ENCODE measurements at regions not wholly inside any gene's neighbourhood (a gene's known extent, or its start where the extent isn't known, plus 50 kb on each side); places are given as distances from the start of the nearest gene placed in this dataset.

DNA sequence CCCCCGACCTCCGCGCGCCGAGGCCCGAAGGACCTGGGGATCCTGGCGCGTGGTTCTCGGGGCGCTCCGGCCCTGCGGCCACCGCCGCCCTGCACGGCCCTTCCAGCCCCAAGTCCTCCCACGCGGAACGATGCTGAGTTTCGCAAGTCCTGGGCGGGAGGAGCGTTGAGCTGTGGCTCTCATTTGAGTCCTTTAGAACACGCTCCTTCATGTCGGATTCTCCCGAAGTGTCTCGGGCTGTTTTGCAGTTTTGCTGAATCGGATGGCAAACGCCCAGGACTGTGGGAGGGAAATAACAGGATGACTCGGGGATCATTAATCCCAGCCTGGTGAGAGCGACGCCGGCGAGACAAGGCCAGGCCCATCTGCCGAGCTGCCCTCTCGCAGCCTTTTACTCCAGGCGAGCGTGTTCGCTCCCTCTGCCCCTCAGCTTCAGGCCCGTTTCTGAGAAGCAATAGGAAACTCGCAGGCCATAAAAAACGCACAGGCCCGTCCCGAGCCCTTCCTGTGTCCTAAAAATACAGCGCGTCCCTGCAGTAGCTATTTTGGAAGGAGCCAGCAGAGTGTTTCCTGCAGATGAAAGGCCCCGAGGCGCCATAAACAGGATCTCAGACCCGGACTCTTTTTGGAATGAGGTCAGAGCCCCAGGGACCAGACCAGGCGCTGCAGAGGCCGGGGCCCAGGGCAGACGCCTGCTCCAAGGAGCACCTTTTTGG lies 153.5 kb downstream of the DLL1 start:
- intact Hi-C loops (cut with micrococcal nuclease; ENCODE audit: unreplicated experiment): no loop called here
- no TSS peak for BruUV-seq (replicated peaks)
- H3K27ac ChIP-seq (ENCODE audit: low read depth, low read length, poor library complexity, severe bottlenecking): no peak overlapping the region
- H3K36me3 ChIP-seq (ENCODE audit: insufficient read depth, low read length, poor library complexity, severe bottlenecking): no peaks in the 10 kb centered on the region
- H3K4me3 ChIP-seq (ENCODE audit: low read depth, low read length, poor library complexity, severe bottlenecking): no peak overlapping the region
- no peak for DNase-seq (ENCODE audit: low spot score)
- no peaks in the 10 kb centered on the region for H3K9me3 ChIP-seq (ENCODE audit: low read depth, low read length, poor library complexity, severe bottlenecking)
- CTCF ChIA-PET: no interaction called here
- no peak for TF ChIP-seq EZH2 (IDR thresholded peaks at IDR 0.05; ENCODE audit: borderline replicate concordance, low read depth, low read length, poor library complexity, severe bottlenecking)
- TF ChIP-seq, protein P1, sequence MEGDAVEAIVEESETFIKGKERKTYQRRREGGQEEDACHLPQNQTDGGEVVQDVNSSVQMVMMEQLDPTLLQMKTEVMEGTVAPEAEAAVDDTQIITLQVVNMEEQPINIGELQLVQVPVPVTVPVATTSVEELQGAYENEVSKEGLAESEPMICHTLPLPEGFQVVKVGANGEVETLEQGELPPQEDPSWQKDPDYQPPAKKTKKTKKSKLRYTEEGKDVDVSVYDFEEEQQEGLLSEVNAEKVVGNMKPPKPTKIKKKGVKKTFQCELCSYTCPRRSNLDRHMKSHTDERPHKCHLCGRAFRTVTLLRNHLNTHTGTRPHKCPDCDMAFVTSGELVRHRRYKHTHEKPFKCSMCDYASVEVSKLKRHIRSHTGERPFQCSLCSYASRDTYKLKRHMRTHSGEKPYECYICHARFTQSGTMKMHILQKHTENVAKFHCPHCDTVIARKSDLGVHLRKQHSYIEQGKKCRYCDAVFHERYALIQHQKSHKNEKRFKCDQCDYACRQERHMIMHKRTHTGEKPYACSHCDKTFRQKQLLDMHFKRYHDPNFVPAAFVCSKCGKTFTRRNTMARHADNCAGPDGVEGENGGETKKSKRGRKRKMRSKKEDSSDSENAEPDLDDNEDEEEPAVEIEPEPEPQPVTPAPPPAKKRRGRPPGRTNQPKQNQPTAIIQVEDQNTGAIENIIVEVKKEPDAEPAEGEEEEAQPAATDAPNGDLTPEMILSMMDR (conservative IDR thresholded peaks at IDR 0.05; ENCODE audit: low read depth, low read length): no peak
- POLR2A ChIA-PET (ENCODE audit: low non-redundant PET): no interaction called here
- no peaks in the 10 kb centered on the region for H3K4me1 ChIP-seq (ENCODE audit: insufficient read depth, low read length, poor library complexity, severe bottlenecking)
- H3K27me3 ChIP-seq (replicated peaks; ENCODE audit: insufficient read depth, low read depth, low read length, poor library complexity): no peaks in the 10 kb centered on the region

DNA sequence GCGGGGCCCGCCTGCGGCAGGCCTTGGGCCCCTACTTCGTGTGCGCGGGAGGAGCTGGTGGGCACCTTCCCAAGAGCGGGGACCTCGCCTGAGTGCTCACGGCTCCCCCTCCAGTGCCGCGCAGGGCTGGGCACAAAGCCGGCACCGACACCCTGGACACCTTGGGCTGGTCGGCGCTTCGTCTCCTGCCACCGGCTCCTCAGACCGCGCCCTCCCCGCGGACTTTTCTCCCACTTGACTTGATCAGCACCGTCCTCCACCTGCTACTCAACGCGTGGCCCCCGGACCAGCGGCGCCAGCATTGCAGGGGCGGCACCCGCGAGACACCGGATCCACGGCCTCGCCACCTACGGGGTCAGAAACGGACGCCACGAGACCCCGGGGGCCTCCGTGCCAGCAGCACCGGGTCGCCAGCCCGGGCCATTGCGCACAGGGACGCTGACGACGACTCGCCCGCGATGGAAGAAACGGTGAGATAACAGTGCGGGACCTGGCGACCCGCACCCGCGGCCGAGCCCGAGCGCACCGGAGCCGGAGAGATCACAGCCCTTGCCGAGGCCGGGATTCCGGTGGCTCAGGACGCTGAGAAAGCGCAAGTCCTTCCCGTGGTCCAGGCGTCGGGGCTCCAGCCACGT lies 154.2 kb downstream of the DLL1 start:
- Histone ChIP-seq H3K4me3 (ENCODE audit: low read depth, low read length, poor library complexity, severe bottlenecking) (no peak overlapping the region), H3K36me3 (ENCODE audit: insufficient read depth, low read length, poor library complexity, severe bottlenecking) (no peaks in the 10 kb centered on the region), H3K9me3 (ENCODE audit: low read depth, low read length, poor library complexity, severe bottlenecking) (no peaks in the 10 kb centered on the region), H3K4me1 (ENCODE audit: insufficient read depth, low read length, poor library complexity, severe bottlenecking) (no peaks in the 10 kb centered on the region), H3K27me3 (replicated peaks; ENCODE audit: insufficient read depth, low read depth, low read length, poor library complexity) (no peaks in the 10 kb centered on the region), H3K27ac (ENCODE audit: low read depth, low read length, poor library complexity, severe bottlenecking) (no peak overlapping the region)
- ChIA-PET POLR2A (ENCODE audit: low non-redundant PET) (no interaction called here), CTCF (no interaction called here)
- DNase-seq (ENCODE audit: low spot score): no peak
- TF ChIP-seq, protein P1 (conservative IDR thresholded peaks at IDR 0.05; ENCODE audit: low read depth, low read length): no peak
- TF ChIP-seq EZH2 (IDR thresholded peaks at IDR 0.05; ENCODE audit: borderline replicate concordance, low read depth, low read length, poor library complexity, severe bottlenecking): no peak
- BruUV-seq (replicated peaks): no TSS peak
- intact Hi-C loops (cut with micrococcal nuclease; ENCODE audit: unreplicated experiment): no loop called here

DNA sequence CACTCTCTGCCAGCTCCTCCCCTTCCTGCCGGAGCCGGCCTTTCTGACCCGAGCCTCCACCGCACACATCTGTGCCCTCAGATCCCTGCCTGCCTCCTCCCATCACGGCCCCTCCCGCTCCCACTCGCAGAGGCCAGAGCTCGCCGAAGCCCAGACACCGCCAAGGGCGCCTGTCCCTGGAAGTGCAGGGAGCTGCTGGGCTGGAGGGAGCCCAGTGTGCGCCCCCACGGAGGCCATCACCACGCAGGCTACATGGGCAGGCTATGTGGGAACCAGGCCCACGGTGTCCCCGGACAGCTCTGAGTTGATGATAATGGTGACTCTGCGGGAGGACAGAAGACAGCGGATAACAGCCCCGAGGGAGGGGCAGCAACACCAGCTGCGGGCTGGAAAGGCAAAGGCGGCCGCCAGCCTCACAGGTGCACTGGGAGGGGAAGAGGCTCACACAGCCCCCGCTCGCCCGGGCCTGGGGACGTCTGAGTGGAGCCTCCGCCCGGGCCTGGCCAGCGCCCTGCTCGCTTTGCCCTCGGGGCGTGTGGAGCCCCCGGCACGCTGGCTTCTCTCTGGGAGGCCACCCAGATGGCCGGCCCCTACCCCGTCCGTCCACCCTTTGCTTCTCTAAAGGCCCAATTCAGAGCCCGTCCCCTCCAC lies 154.9 kb downstream of the DLL1 start:
- ChIA-PET POLR2A (ENCODE audit: low non-redundant PET) (no interaction called here), CTCF (no interaction called here)
- no peak for DNase-seq (ENCODE audit: low spot score)
- no peak overlapping the region for H3K4me3 ChIP-seq (ENCODE audit: low read depth, low read length, poor library complexity, severe bottlenecking)
- no peaks in the 10 kb centered on the region for H3K9me3 ChIP-seq (ENCODE audit: low read depth, low read length, poor library complexity, severe bottlenecking)
- no peaks in the 10 kb centered on the region for H3K27me3 ChIP-seq (replicated peaks; ENCODE audit: insufficient read depth, low read depth, low read length, poor library complexity)
- H3K36me3 ChIP-seq (ENCODE audit: insufficient read depth, low read length, poor library complexity, severe bottlenecking): no peaks in the 10 kb centered on the region
- no peak overlapping the region for H3K27ac ChIP-seq (ENCODE audit: low read depth, low read length, poor library complexity, severe bottlenecking)
- no peak for TF ChIP-seq EZH2 (IDR thresholded peaks at IDR 0.05; ENCODE audit: borderline replicate concordance, low read depth, low read length, poor library complexity, severe bottlenecking)
- TF ChIP-seq, protein P1 (conservative IDR thresholded peaks at IDR 0.05; ENCODE audit: low read depth, low read length): no peak
- BruUV-seq (replicated peaks): no TSS peak
- intact Hi-C loops (cut with micrococcal nuclease; ENCODE audit: unreplicated experiment): no loop called here
- H3K4me1 ChIP-seq (ENCODE audit: insufficient read depth, low read length, poor library complexity, severe bottlenecking): no peaks in the 10 kb centered on the region
